PC-9 (cell line): ENCODE measurements at regions not wholly inside any gene's neighbourhood (a gene's known extent, or its start where the extent isn't known, plus 50 kb on each side); places are given as distances from the start of the nearest gene placed in this dataset.

ENCODE experiments used
- EZH2 ChIP-seq: fragments of 200-600 bp; sonication (generic); IDR thresholded peaks from 2 replicates; pipeline ENCODE4 v1.8.0; 2017; ENCODE audit warnings: antibody characterized with exemption, low read depth
- TF ChIP-seq, protein P1 (sequence below): fragments of 200-600 bp; sonication (generic); conservative IDR thresholded peaks from 2 replicates; pipeline ENCODE4 v1.6.1; 2017; ENCODE audit warnings: mixed run types, antibody characterized with exemption, mild to moderate bottlenecking, moderate library complexity

DNA sequence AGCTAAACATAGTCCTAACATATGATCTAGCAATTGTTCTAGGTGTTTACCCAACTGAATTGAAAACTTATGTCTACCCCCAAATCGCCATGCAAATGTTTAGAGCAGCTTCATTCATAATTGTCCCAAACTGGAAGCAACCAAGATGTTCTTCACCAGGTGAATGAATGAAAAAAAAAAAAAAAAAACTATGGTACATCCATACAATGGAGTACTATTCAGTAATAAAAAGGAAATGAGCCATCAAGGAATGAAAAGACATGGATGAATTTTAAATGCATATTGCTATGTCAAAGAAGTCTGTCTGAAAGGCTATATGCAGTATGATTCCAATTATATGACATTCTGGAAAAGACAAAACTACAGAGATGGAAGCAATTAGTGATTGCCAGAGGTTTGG lies 98.6 kb upstream of the ITPRID2 start:
- TF ChIP-seq, protein P1, sequence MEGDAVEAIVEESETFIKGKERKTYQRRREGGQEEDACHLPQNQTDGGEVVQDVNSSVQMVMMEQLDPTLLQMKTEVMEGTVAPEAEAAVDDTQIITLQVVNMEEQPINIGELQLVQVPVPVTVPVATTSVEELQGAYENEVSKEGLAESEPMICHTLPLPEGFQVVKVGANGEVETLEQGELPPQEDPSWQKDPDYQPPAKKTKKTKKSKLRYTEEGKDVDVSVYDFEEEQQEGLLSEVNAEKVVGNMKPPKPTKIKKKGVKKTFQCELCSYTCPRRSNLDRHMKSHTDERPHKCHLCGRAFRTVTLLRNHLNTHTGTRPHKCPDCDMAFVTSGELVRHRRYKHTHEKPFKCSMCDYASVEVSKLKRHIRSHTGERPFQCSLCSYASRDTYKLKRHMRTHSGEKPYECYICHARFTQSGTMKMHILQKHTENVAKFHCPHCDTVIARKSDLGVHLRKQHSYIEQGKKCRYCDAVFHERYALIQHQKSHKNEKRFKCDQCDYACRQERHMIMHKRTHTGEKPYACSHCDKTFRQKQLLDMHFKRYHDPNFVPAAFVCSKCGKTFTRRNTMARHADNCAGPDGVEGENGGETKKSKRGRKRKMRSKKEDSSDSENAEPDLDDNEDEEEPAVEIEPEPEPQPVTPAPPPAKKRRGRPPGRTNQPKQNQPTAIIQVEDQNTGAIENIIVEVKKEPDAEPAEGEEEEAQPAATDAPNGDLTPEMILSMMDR, result no peak
- TF ChIP-seq EZH2, result no peak
